ENCODE measurements at regions not wholly inside any gene's neighbourhood (a gene's known extent, or its start where the extent isn't known, plus 50 kb on each side); places are given as distances from the start of the nearest gene placed in this dataset.

- no peaks in the 10 kb centered on the region for H3K79me2 ChIP-seq (ENCODE audit: insufficient read depth, low read depth)
- no peaks in the 10 kb centered on the region for H3K4me1 ChIP-seq (ENCODE audit: low read depth, poor library complexity, severe bottlenecking)
- no peak overlapping the region for H3K9ac ChIP-seq
- no peak overlapping the region for H3K4me3 ChIP-seq (IDR thresholded peaks at IDR 0.05; ENCODE audit: insufficient read depth, low read depth, low read length)
- no peaks in the 10 kb centered on the region for H3K27me3 ChIP-seq (ENCODE audit: insufficient read depth, low read depth)
- H2AFZ ChIP-seq (ENCODE audit: low read depth) = no peak overlapping the region
- H3K36me3 ChIP-seq (ENCODE audit: insufficient read depth) = no peaks in the 10 kb centered on the region
- no peak overlapping the region for H3K27ac ChIP-seq
- TF ChIP-seq CTCF (conservative IDR thresholded peaks at IDR 0.05; ENCODE audit: low read depth, low read length) = no peak
- H4K20me1 ChIP-seq (ENCODE audit: insufficient read depth) = no peaks in the 10 kb centered on the region
- no peak overlapping the region for H3K4me2 ChIP-seq
These were observed 69.6 kb upstream of the RAB6C start for GRCh38 chr2:129909651-129910418.

- H3K27me3 ChIP-seq (ENCODE audit: insufficient read depth, low read depth) = no peaks in the 10 kb centered on the region
- no peak overlapping the region for H3K9ac ChIP-seq
- no peak overlapping the region for H3K4me2 ChIP-seq
- H3K27ac ChIP-seq = no peak overlapping the region
- H4K20me1 ChIP-seq (ENCODE audit: insufficient read depth) = no peaks in the 10 kb centered on the region
- no peaks in the 10 kb centered on the region for H3K79me2 ChIP-seq (ENCODE audit: insufficient read depth, low read depth)
- H3K36me3 ChIP-seq (ENCODE audit: insufficient read depth) = no peaks in the 10 kb centered on the region
- TF ChIP-seq CTCF (conservative IDR thresholded peaks at IDR 0.05; ENCODE audit: low read depth, low read length) = no peak
- no peaks in the 10 kb centered on the region for H3K4me1 ChIP-seq (ENCODE audit: low read depth, poor library complexity, severe bottlenecking)
- no peak overlapping the region for H2AFZ ChIP-seq (ENCODE audit: low read depth)
- no peak overlapping the region for H3K4me3 ChIP-seq (IDR thresholded peaks at IDR 0.05; ENCODE audit: insufficient read depth, low read depth, low read length)
These were observed 68.8 kb upstream of the RAB6C start for GRCh38 chr2:129910446-129911362.

GRCh38 chr2:129911363-129912065 lies 68.0 kb upstream of the RAB6C start:
- H2AFZ ChIP-seq (ENCODE audit: low read depth) = no peak overlapping the region
- no peaks in the 10 kb centered on the region for H3K4me1 ChIP-seq (ENCODE audit: low read depth, poor library complexity, severe bottlenecking)
- TF ChIP-seq CTCF (conservative IDR thresholded peaks at IDR 0.05; ENCODE audit: low read depth, low read length) = no peak
- H3K27me3 ChIP-seq (ENCODE audit: insufficient read depth, low read depth) = no peaks in the 10 kb centered on the region
- no peaks in the 10 kb centered on the region for H3K79me2 ChIP-seq (ENCODE audit: insufficient read depth, low read depth)
- H3K4me2 ChIP-seq = no peak overlapping the region
- H3K4me3 ChIP-seq (IDR thresholded peaks at IDR 0.05; ENCODE audit: insufficient read depth, low read depth, low read length) = no peak overlapping the region
- H4K20me1 ChIP-seq (ENCODE audit: insufficient read depth) = no peaks in the 10 kb centered on the region
- H3K36me3 ChIP-seq (ENCODE audit: insufficient read depth) = no peaks in the 10 kb centered on the region
- H3K9ac ChIP-seq = no peak overlapping the region
- no peak overlapping the region for H3K27ac ChIP-seq

- no peak overlapping the region for H3K27ac ChIP-seq
- no peaks in the 10 kb centered on the region for H3K79me2 ChIP-seq (ENCODE audit: insufficient read depth, low read depth)
- TF ChIP-seq CTCF (conservative IDR thresholded peaks at IDR 0.05; ENCODE audit: low read depth, low read length) = no peak
- H3K36me3 ChIP-seq (ENCODE audit: insufficient read depth) = no peaks in the 10 kb centered on the region
- no peak overlapping the region for H3K4me2 ChIP-seq
- H3K9ac ChIP-seq = no peak overlapping the region
- H3K4me3 ChIP-seq (IDR thresholded peaks at IDR 0.05; ENCODE audit: insufficient read depth, low read depth, low read length) = no peak overlapping the region
- no peaks in the 10 kb centered on the region for H3K27me3 ChIP-seq (ENCODE audit: insufficient read depth, low read depth)
- no peaks in the 10 kb centered on the region for H4K20me1 ChIP-seq (ENCODE audit: insufficient read depth)
- H3K4me1 ChIP-seq (ENCODE audit: low read depth, poor library complexity, severe bottlenecking) = no peaks in the 10 kb centered on the region
- no peak overlapping the region for H2AFZ ChIP-seq (ENCODE audit: low read depth)
These were observed 67.2 kb upstream of the RAB6C start for GRCh38 chr2:129912066-129912820.

Data from KMS-11 (cell line).